Hematopoietic multipotent progenitor cell treated with erythropoietin and hydrocortisone succinate and interleukin-3 and kit ligand, for 8 days (in vitro differentiated cells): ENCODE measurements at regions not wholly inside any gene's neighbourhood (a gene's known extent, or its start where the extent isn't known, plus 50 kb on each side); places are given as distances from the start of the nearest gene placed in this dataset.

Source experiments
- DNase-seq: peaks from one replicate; pipeline ENCODE4 v3.0.0-alpha.2; 2015

- no peak for DNase-seq
These were observed 102.2 kb downstream of the UNC5CL start for GRCh38 chr6:40936818-40937251.

- no peak for DNase-seq
These were observed 105.2 kb downstream of the UNC5CL start for GRCh38 chr6:40933864-40934263.

GRCh38 chr6:40932953-40933352 lies 106.1 kb downstream of the UNC5CL start:
- DNase-seq: no peak

GRCh38 chr6:40932366-40932765 lies 106.7 kb downstream of the UNC5CL start:
- DNase-seq: no peak

- no peak for DNase-seq
These were observed 107.1 kb downstream of the UNC5CL start for GRCh38 chr6:40931931-40932330.

GRCh38 chr6:40930555-40930954 lies 108.5 kb downstream of the UNC5CL start:
- peak; percentile 81 for DNase-seq

- no peak for DNase-seq
These were observed 109.0 kb downstream of the UNC5CL start for GRCh38 chr6:40930045-40930444.

GRCh38 chr6:40929176-40929575 lies 109.8 kb downstream of the UNC5CL start:
- DNase-seq: no peak

- DNase-seq: no peak
These were observed 110.3 kb downstream of the UNC5CL start for GRCh38 chr6:40928763-40929162.

- no peak for DNase-seq
These were observed 110.7 kb downstream of the UNC5CL start for GRCh38 chr6:40928307-40928706.

GRCh38 chr6:40925341-40925740 lies 113.7 kb downstream of the UNC5CL start:
- DNase-seq: no peak

- no peak for DNase-seq
These were observed 114.2 kb downstream of the UNC5CL start for GRCh38 chr6:40924839-40925238.

- no peak for DNase-seq
These were observed 115.1 kb downstream of the UNC5CL start for GRCh38 chr6:40923880-40924279.

- DNase-seq: no peak
These were observed 115.7 kb downstream of the UNC5CL start for GRCh38 chr6:40923326-40923725.

GRCh38 chr6:40922281-40922680 lies 116.7 kb downstream of the UNC5CL start:
- DNase-seq: no peak

GRCh38 chr6:40918040-40918651 lies 120.9 kb downstream of the UNC5CL start:
- no peak for DNase-seq

GRCh38 chr6:40917603-40918002 lies 121.4 kb downstream of the UNC5CL start:
- DNase-seq: no peak

GRCh38 chr6:40916845-40917244 lies 122.2 kb downstream of the UNC5CL start:
- no peak for DNase-seq

GRCh38 chr6:40915165-40915564 lies 123.9 kb downstream of the UNC5CL start:
- DNase-seq: no peak

GRCh38 chr6:40914005-40914404 lies 125.0 kb downstream of the UNC5CL start:
- no peak for DNase-seq

- peak; percentile 71 for DNase-seq
These were observed 126.7 kb downstream of the UNC5CL start for GRCh38 chr6:40912158-40912946.

GRCh38 chr6:40910260-40910893 lies 128.6 kb downstream of the UNC5CL start:
- DNase-seq: no peak

GRCh38 chr6:40909811-40910210 lies 129.2 kb downstream of the UNC5CL start:
- DNase-seq: no peak

GRCh38 chr6:40907198-40907701 lies 131.8 kb downstream of the UNC5CL start:
- no peak for DNase-seq
